Smooth muscle cell (in vitro differentiated cells): ENCODE measurements at regions not wholly inside any gene's neighbourhood (a gene's known extent, or its start where the extent isn't known, plus 50 kb on each side); places are given as distances from the start of the nearest gene placed in this dataset.
A peak's percentile ranks its signal among the peaks of the same experiment; 100 is the strongest.

Experiments
- DNase-seq: peaks from one replicate; lab custom pipeline; 2025; ENCODE audit not compliant: unreplicated experiment; lab: John Stamatoyannopoulos, UW
- H2AFZ ChIP-seq: fragments of 200-600 bp; sonication (generic); 2 replicates; pipeline ENCODE4 v1.6.0; 2016; ENCODE audit warnings: antibody characterized with exemption, low read depth, mild to moderate bottlenecking
- H3F3A ChIP-seq: fragments of 200-600 bp; sonication (generic); 2 replicates; pipeline ENCODE4 v1.6.0; 2017; ENCODE audit warnings: antibody characterized with exemption, low read depth
- H3K27ac ChIP-seq: fragments of 200-600 bp; sonication (generic); 2 replicates; pipeline ENCODE4 v1.5.1; 2016; ENCODE audit warnings: low read depth, mild to moderate bottlenecking
- H3K27me3 ChIP-seq: fragments of 200-600 bp; sonication (generic); 2 replicates; pipeline ENCODE4 v1.6.1; 2016; ENCODE audit warnings: low read depth, mild to moderate bottlenecking
- H3K36me3 ChIP-seq: fragments of 200-600 bp; sonication (generic); 2 replicates; pipeline ENCODE4 v1.5.1; 2016; ENCODE audit warnings: low read depth
- H3K4me1 ChIP-seq: fragments of 200-600 bp; sonication (generic); 2 replicates; pipeline ENCODE4 v1.5.1; 2016; ENCODE audit warnings: low read depth
- H3K4me2 ChIP-seq: fragments of 200-600 bp; sonication (generic); 2 replicates; pipeline ENCODE4 v1.6.0; 2016; ENCODE audit warnings: mild to moderate bottlenecking
- H3K4me3 ChIP-seq: fragments of 200-600 bp; sonication (generic); 2 replicates; pipeline ENCODE4 v1.5.1; 2016; ENCODE audit warnings: mild to moderate bottlenecking
- H3K79me2 ChIP-seq: fragments of 200-600 bp; sonication (generic); 2 replicates; pipeline ENCODE4 v1.6.0; 2016; ENCODE audit warnings: low read depth, mild to moderate bottlenecking
- H3K9ac ChIP-seq: fragments of 200-600 bp; sonication (generic); 2 replicates; pipeline ENCODE4 v1.6.0; 2016; ENCODE audit warnings: low read depth
- H3K9me3 ChIP-seq: fragments of 200-600 bp; sonication (generic); replicated peaks from 2 replicates; pipeline ENCODE4 v1.5.1; 2016; ENCODE audit warnings: low read depth
- H4K20me1 ChIP-seq: fragments of 200-600 bp; sonication (generic); 2 replicates; pipeline ENCODE4 v1.6.0; 2016; ENCODE audit warnings: low read depth
- CTCF ChIP-seq: fragments of 200-600 bp; sonication (generic); IDR thresholded peaks from 2 replicates; pipeline ENCODE4 v1.5.1; 2017; ENCODE audit warnings: borderline replicate concordance, mild to moderate bottlenecking, antibody characterized with exemption; ENCODE audit not compliant: insufficient read depth, poor library complexity, severe bottlenecking
- WGBS: methylation state at CpG from one replicate; pipeline ENCODE4 v1.1.7; 2016; ENCODE audit warnings: low lambda C conversion rate; 5-methylcytosine and 5-hydroxymethylcytosine counted together

- Histone ChIP-seq H3K4me3 (no peak overlapping the region), H4K20me1 (no peaks in the 10 kb centered on the region), H3K79me2 (no peaks in the 10 kb centered on the region), H3K27ac (peak overlapping the region; percentile 61), H3K9ac (no peak overlapping the region), H3K36me3 (no peaks in the 10 kb centered on the region), H3K9me3 (no peaks in the 10 kb centered on the region), H2AFZ (no peak overlapping the region), H3K4me1 (peaks cover 6% of the 10 kb centered on the region), H3F3A (no peaks in the 10 kb centered on the region), H3K27me3 (no peaks in the 10 kb centered on the region), H3K4me2 (peak overlapping the region; percentile 69)
- no peak for DNase-seq
- 29% methylated on average over 1 of the region's 1 CpG for WGBS
- no peak for TF ChIP-seq CTCF
These were observed 55.4 kb upstream of the RAB11FIP2 start for GRCh38 chr10:118102121-118102520.

- Histone ChIP-seq H3K9me3 (no peaks in the 10 kb centered on the region), H3K4me1 (peaks cover 6% of the 10 kb centered on the region), H3K27me3 (no peaks in the 10 kb centered on the region), H3K36me3 (no peaks in the 10 kb centered on the region), H3F3A (no peaks in the 10 kb centered on the region), H3K4me2 (peak overlapping the region; percentile 69), H3K79me2 (no peaks in the 10 kb centered on the region), H3K4me3 (no peak overlapping the region), H4K20me1 (no peaks in the 10 kb centered on the region), H3K27ac (peak overlapping the region; percentile 61), H2AFZ (no peak overlapping the region), H3K9ac (no peak overlapping the region)
- no peak for TF ChIP-seq CTCF
- DNase-seq = no peak
- WGBS = 51% methylated on average over 3 of the region's 3 CpGs
These were observed 54.8 kb upstream of the RAB11FIP2 start for GRCh38 chr10:118101501-118101900.
